Activated CD4-positive, alpha-beta T cell treated with anti-CD3 and anti-CD28 coated beads, Interleukin-2, Interleukin-6, amounts not matched to agents 100 ng/mL and 50 ng/mL, durations not matched to agents 16 hours and 8 hours (primary cell): ENCODE measurements at regions not wholly inside any gene's neighbourhood (a gene's known extent, or its start where the extent isn't known, plus 50 kb on each side); places are given as distances from the start of the nearest gene placed in this dataset.

Experiments used
- DNase-seq: peaks from one replicate; pipeline ENCODE4 v3.0.0-alpha.2; 2020

- no peak for DNase-seq
Measured at GRCh38 chr21:16514316-16514715, 784.5 kb downstream of the USP25 start.

GRCh38 chr21:16517383-16517782, 787.6 kb downstream of the USP25 start:
- no peak for DNase-seq

DNA sequence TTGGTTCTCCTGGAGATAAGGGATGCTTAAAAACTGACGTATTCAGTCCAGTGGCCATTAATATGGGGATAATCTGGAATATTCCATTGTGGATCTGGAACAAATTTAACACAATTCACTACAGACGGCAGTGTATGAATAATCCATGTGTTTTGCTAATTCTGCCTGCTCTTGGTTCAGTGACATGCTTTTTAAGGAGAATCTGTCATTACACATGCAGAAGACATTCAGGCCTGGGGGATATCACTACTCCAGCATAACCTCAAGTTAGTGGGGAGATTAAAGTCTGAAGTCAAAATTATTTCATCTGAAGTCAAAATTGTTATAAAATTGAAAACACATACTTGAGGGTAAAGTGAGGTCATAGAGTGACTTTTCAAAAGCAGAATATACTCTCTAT, 789.3 kb downstream of the USP25 start:
- no peak for DNase-seq

DNA sequence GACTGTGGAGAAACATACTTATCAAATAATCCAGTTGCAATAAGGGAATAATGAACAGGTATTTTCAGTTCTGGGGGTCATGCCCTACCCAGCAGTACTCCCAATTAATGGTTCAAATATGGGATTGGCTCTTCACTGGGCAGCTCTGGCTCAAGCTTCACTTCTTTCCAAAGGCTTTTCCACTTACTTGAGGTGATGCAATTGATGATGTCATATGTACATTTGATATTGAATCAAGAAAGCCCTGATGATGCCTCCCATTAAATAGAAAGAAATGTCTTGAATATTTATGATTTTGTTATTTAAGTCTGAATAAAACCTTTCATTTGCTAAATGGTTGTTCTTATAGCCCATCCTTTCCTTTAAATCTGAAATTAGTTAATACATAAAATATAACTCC, 789.9 kb downstream of the USP25 start:
- DNase-seq = no peak

GRCh38 chr21:16522548-16522947, 792.8 kb downstream of the USP25 start:
- DNase-seq = no peak

DNA sequence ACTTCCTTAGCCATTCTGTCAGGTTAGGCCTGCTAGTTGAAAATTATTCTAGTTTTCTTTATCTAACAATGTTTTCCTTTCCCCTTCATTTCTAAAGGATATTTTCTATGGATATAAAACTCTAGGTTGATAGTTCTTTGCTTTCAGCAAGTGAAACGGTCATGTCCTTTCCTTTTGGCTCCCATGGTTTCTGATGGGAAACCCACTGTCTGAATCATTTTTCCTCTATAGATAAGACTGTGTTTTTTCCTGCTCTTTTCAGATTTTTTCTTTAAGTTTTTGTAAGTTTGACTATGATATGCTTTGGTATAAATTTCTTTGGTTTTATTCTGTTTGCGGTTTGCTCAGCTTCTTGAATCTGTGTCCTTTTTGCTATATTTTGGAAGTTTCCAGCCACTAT, 800.9 kb downstream of the USP25 start:
- DNase-seq = no peak

DNA sequence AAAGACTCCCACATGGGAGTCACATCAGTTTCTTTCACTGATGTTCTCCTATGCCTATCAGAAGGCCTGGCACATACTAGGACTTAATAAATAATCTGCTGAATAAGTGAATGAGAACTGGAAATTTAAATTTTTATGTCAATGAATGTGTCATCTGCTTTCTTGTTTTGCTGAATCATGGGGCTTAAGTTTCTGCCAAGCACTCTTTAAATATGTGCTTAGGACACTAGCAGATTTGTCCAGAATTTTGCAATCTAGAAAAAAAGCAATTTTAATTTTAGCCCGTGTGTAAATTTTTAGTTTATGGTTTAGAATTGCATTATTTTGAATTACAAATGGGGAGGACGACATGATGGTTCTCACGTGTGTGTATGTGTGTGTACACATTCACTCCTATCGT, 803.1 kb downstream of the USP25 start:
- no peak for DNase-seq

- DNase-seq = no peak
Measured at GRCh38 chr21:16533692-16534407, 804.1 kb downstream of the USP25 start.

DNA sequence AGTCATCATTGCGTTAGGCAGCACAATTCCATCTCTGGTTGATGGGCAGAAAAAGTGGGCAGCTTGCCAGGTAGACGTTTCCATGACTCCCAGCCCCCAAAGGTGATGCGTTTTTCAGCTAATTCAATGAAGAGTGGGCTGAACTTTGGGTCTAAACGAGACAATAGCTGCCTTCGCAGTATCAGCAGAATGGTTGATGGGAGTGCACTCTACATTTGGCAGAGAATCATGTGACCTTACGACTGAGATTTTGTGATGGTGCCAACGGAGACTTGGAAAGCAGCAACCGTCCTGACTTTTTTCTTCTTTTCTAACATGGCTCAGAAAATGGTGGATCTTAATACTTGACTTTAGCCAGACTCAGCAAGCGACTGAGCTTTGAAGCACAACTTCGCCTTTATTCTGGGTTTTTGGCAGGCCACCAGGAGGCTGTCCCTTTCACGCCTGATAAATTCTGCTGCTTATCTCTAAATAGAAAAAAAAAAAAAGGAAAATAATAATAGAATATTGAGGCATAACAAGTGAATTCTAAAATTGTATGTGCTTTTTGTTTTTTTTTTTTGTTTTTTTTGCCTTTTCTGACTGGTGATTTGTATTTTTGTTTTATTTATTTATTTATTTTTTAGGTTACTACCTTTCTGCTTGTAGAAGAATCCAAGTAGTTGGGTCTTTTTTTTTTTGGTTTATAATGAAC, 804.8 kb downstream of the USP25 start:
- no peak for DNase-seq

DNA sequence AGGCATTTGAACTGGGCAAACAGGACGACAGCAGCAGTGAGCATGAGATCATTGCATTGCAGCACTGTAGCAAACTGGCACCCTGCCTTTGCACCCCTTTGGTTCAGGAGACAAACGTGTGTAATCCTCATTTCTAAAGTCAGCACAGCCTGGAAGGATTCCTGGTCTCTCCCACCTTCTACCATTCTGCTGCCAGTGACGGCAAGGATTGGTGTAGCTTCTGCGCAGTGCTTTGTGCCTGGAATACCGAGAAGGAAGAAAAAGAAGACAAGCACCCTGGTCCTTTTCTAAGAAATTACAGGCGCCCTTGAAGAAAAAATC, 805.3 kb downstream of the USP25 start:
- DNase-seq = no peak

GRCh38 chr21:16535626-16536025, 805.8 kb downstream of the USP25 start:
- no peak for DNase-seq

DNA sequence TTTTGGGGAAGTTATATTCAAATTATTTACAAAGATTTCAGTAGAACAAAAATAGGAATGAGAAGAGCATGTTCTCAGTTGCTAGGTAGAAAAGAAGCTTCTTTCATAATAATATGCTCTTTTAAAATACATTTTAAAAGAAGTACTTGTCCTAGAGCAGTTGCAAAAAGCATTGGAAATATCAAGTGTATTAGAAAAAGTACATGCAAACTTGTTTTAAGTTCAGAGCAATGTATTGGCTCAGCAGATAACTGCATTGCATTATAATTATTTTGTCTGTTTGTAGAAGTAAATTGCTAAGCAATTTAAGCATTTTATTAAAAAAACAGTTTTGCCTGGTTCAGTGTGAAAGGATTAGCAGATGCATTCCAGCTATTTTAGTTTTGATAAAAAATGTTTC, 806.4 kb downstream of the USP25 start:
- no peak for DNase-seq

GRCh38 chr21:16536643-16537434, 807.1 kb downstream of the USP25 start:
- no peak for DNase-seq

DNA sequence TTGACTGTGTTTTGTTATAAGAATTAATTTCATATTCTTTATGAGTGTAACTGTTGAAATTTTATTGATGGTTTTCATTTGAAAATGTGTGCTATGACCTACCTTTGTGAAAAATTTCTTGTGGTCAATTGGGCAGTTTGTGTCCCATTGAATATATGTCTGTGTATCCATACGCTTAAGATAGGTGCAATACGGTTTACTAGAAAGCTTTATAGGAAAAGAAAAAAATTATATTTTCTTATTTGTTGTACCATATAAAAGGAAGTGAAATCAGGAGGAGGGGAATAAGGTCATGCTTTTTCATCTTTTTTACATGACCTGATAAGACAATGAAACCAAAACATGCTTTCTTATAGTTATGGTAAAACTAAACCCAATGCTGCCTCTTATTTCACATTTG, 807.7 kb downstream of the USP25 start:
- no peak for DNase-seq

DNA sequence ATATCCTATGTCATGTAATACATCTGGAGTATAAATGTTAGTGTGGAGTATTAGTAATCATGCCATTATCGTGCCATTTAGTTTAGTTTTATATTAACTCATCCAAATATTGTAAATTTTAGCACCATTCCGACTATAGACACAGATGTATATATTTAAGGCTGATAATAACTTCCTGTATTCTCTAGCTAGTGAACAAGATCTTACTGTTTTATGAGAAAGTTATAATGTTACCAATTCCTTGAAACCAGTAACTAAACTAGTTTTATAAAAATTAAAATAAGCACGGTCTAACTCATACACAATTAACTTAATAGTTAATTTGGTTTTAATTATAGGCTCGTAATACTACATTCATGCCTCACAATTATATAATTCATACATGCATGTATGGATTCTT, 808.6 kb downstream of the USP25 start:
- no peak for DNase-seq

- no peak for DNase-seq
Measured at GRCh38 chr21:16538936-16539440, 809.2 kb downstream of the USP25 start.

GRCh38 chr21:16540966-16541727, 811.4 kb downstream of the USP25 start:
- DNase-seq = no peak

GRCh38 chr21:16550118-16550517, 820.3 kb downstream of the USP25 start:
- DNase-seq = no peak

- no peak for DNase-seq
Measured at GRCh38 chr21:16550917-16551741, 821.3 kb downstream of the USP25 start.

- DNase-seq = no peak
Measured at GRCh38 chr21:16552880-16553279, 823.1 kb downstream of the USP25 start.

DNA sequence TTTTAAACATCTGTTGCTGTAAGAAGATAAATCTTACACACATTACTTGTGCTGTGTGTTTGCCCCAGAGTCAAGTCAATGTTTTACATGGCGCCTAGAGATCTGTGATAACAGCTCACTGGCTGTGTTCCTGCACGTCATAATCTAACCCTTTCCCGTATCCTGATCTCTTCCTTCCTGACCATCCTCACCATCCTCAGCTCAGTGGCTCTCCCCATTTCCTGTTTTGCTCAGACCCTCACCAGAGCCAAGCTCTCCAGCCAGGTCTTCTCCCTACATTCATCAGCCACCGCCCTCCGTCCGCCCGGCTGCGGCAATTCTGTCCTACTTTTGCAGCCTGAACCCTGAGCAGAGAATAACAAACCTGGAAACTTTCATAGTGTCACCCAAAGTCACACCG, 824.7 kb downstream of the USP25 start:
- DNase-seq = no peak

DNA sequence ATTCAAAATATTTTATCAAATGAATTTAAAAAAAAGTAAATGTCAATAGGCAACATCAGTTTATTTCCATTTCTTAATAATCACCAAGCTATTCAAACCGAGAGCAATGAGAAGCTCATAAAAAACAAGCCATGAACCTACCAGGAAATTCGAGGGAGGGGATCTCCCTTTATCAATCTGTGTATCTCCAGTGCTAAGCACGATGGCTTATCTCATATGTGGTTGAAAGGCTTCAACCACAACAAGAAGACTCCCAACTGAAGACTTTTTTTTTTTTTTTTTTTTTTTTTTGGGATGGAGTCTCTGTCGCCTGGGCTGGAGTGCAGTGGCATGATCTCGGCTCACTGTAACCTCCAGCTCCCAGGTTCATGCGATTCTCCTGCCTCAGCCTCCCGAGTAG, 833.3 kb downstream of the USP25 start:
- DNase-seq = no peak
